OCI-LY7 (cell line): ENCODE measurements at regions not wholly inside any gene's neighbourhood (a gene's known extent, or its start where the extent isn't known, plus 50 kb on each side); places are given as distances from the start of the nearest gene placed in this dataset.

Experiments
- BruUV-seq: library from RNA; stranded (reverse); fragments of 400-500 nt; replicated peaks from 2 replicates; lab custom pipeline; 2021; lab: Mats Ljungman, UMichigan
- CTCF ChIA-PET: fragments of 300-600 bp; sonication (Branson Sonifier 250); formaldehyde crosslinking; loops from one replicate; lab custom pipeline; 2022; ENCODE audit warnings: antibody characterized with exemption; ENCODE audit not compliant: unreplicated experiment; lab: Charles Lee
- POLR2A ChIA-PET: fragments of 300-600 bp; sonication (Branson Sonifier 250); formaldehyde crosslinking; loops from one replicate; lab custom pipeline; 2022; ENCODE audit warnings: antibody characterized with exemption; lab: Charles Lee
- DNase-seq: peaks from one replicate; pipeline ENCODE4 v3.0.0-alpha.2; 2015; ENCODE audit warnings: low spot score
- H2AFZ ChIP-seq: fragments of 200-600 bp; sonication (generic), shearing (Covaris generic); 2 replicates; pipeline ENCODE4 v1.6.1; 2014; ENCODE audit warnings: mild to moderate bottlenecking, antibody characterized with exemption, low read length, moderate library complexity
- H3K27ac ChIP-seq: fragments of 200-600 bp; sonication (generic); 2 replicates; pipeline ENCODE4 v1.5.1; 2014; ENCODE audit warnings: mixed run types, low read depth, mild to moderate bottlenecking, moderate library complexity, low read length, inconsistent platforms; ENCODE audit not compliant: poor library complexity, severe bottlenecking
- H3K36me3 ChIP-seq: fragments of 200-600 bp; sonication (generic); 2 replicates; pipeline ENCODE4 v1.6.1; 2014; ENCODE audit warnings: mild to moderate bottlenecking, antibody characterized with exemption, low read length, moderate library complexity, mixed read lengths; ENCODE audit not compliant: insufficient read depth
- H3K4me1 ChIP-seq: fragments of 200-600 bp; sonication (generic); 2 replicates; pipeline ENCODE4 v1.5.1; 2014; ENCODE audit warnings: mild to moderate bottlenecking, low read length; ENCODE audit not compliant: insufficient read depth, poor library complexity, severe bottlenecking
- H3K4me2 ChIP-seq: fragments of 200-600 bp; sonication (generic); 2 replicates; pipeline ENCODE4 v1.6.1; 2014; ENCODE audit warnings: mild to moderate bottlenecking, low read length
- H3K4me3 ChIP-seq: fragments of 200-600 bp; sonication (generic); 2 replicates; pipeline ENCODE4 v1.5.1; 2014; ENCODE audit warnings: mild to moderate bottlenecking, low read depth, low read length; ENCODE audit not compliant: poor library complexity, severe bottlenecking
- H3K79me2 ChIP-seq: fragments of 200-600 bp; sonication (generic); 2 replicates; pipeline ENCODE4 v1.6.1; 2016; ENCODE audit warnings: low read depth, mild to moderate bottlenecking, low read length, moderate library complexity, mixed read lengths; ENCODE audit not compliant: insufficient read depth
- H3K9me2 ChIP-seq: fragments of 200-600 bp; sonication (generic); 2 replicates; pipeline ENCODE4 v1.6.1; 2016; ENCODE audit warnings: mild to moderate bottlenecking, low read length, mixed read lengths; ENCODE audit not compliant: insufficient read depth
- H3K9me3 ChIP-seq: fragments of 200-600 bp; sonication (generic); 2 replicates; pipeline ENCODE4 v1.6.1; 2014; ENCODE audit warnings: mild to moderate bottlenecking, mixed run types, low read length, mixed read lengths
- H4K20me1 ChIP-seq: fragments of 200-600 bp; sonication (generic); 2 replicates; pipeline ENCODE4 v1.6.1; 2014; ENCODE audit warnings: mild to moderate bottlenecking, antibody characterized with exemption, low read length, moderate library complexity, mixed read lengths; ENCODE audit not compliant: insufficient read depth
- EZH2phosphoT487 ChIP-seq: fragments of 200-600 bp; sonication (generic); IDR thresholded peaks from 2 replicates; pipeline ENCODE4 v1.6.1; 2018; ENCODE audit warnings: low read depth, borderline replicate concordance, mild to moderate bottlenecking, mixed run types, antibody characterized with exemption, low read length, moderate library complexity, mixed read lengths
- intact Hi-C: fragments of 100-400 bp; cut with micrococcal nuclease; formaldehyde crosslinking; loops from one replicate; pipeline ENCODE4 v1.10.0; 2022; ENCODE audit not compliant: unreplicated experiment
- TF ChIP-seq, protein P1 (sequence below): fragments of 200-600 bp; sonication (generic); conservative IDR thresholded peaks from 2 replicates; pipeline ENCODE4 v1.5.1; 2014; ENCODE audit warnings: mild to moderate bottlenecking, antibody characterized with exemption, low read length, moderate library complexity, mixed read lengths

DNA sequence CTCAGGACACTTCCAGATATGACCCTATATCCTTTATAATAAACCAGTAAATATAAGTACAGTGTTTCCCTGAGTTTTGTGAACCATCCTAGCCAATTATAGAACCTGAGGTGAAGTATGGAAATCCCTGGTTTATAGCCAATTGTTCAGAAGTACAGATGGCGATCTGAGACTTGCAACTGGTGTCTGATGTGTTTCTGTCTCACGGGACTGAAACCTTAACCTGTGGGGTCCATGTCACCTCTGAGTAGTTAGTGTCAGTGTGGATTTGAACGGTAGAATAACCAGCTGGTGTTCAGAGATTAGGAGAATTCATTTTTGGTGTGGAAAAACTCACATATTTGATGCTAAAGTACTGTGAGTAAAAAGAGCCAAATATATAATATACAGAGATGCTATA lies 606.6 kb downstream of the MAFB start:
- Histone ChIP-seq H3K9me2 (no peaks in the 10 kb centered on the region), H3K4me2 (no peak overlapping the region), H3K4me3 (no peak overlapping the region), H3K79me2 (no peaks in the 10 kb centered on the region), H3K4me1 (no peaks in the 10 kb centered on the region), H2AFZ (no peak overlapping the region), H3K27ac (no peak overlapping the region), H3K9me3 (no peaks in the 10 kb centered on the region), H4K20me1 (no peaks in the 10 kb centered on the region), H3K36me3 (no peaks in the 10 kb centered on the region)
- CTCF ChIA-PET: no interaction called here
- TF ChIP-seq, protein P1, sequence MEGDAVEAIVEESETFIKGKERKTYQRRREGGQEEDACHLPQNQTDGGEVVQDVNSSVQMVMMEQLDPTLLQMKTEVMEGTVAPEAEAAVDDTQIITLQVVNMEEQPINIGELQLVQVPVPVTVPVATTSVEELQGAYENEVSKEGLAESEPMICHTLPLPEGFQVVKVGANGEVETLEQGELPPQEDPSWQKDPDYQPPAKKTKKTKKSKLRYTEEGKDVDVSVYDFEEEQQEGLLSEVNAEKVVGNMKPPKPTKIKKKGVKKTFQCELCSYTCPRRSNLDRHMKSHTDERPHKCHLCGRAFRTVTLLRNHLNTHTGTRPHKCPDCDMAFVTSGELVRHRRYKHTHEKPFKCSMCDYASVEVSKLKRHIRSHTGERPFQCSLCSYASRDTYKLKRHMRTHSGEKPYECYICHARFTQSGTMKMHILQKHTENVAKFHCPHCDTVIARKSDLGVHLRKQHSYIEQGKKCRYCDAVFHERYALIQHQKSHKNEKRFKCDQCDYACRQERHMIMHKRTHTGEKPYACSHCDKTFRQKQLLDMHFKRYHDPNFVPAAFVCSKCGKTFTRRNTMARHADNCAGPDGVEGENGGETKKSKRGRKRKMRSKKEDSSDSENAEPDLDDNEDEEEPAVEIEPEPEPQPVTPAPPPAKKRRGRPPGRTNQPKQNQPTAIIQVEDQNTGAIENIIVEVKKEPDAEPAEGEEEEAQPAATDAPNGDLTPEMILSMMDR: no peak
- TF ChIP-seq EZH2phosphoT487: no peak
- POLR2A ChIA-PET: no interaction called here
- intact Hi-C loops: no loop called here
- DNase-seq: no peak
- BruUV-seq: no TSS peak

- CTCF ChIA-PET: no interaction called here
- intact Hi-C loops: no loop called here
- Histone ChIP-seq H3K9me3 (no peaks in the 10 kb centered on the region), H3K4me3 (no peak overlapping the region), H2AFZ (no peak overlapping the region), H3K4me1 (no peaks in the 10 kb centered on the region), H4K20me1 (no peaks in the 10 kb centered on the region), H3K9me2 (no peaks in the 10 kb centered on the region), H3K27ac (no peak overlapping the region), H3K4me2 (no peak overlapping the region), H3K79me2 (no peaks in the 10 kb centered on the region), H3K36me3 (no peaks in the 10 kb centered on the region)
- no peak for DNase-seq
- TF ChIP-seq, protein P1: no peak
- no peak for TF ChIP-seq EZH2phosphoT487
- no TSS peak for BruUV-seq
- POLR2A ChIA-PET: no interaction called here
Measured at GRCh38 chr20:40081653-40082052, 607.4 kb downstream of the MAFB start.

GRCh38 chr20:40080041-40080652 lies 608.9 kb downstream of the MAFB start:
- H3K4me1 ChIP-seq: no peaks in the 10 kb centered on the region
- H3K9me3 ChIP-seq: no peaks in the 10 kb centered on the region
- DNase-seq: no peak
- ChIA-PET CTCF (no interaction called here), POLR2A (interaction anchor here (0.8 to 0.9 kb wide), 2 partner anchors 13 to 133 kb away, joined by 3 read pairs; no protein-coding TSS in a partner anchor)
- H2AFZ ChIP-seq: no peak overlapping the region
- intact Hi-C loops: no loop called here
- no peaks in the 10 kb centered on the region for H3K9me2 ChIP-seq
- no peak overlapping the region for H3K4me3 ChIP-seq
- BruUV-seq: no TSS peak
- no peak for TF ChIP-seq EZH2phosphoT487
- TF ChIP-seq, protein P1: no peak
- no peak overlapping the region for H3K4me2 ChIP-seq
- no peaks in the 10 kb centered on the region for H3K79me2 ChIP-seq
- H3K27ac ChIP-seq: no peak overlapping the region
- no peaks in the 10 kb centered on the region for H4K20me1 ChIP-seq
- no peaks in the 10 kb centered on the region for H3K36me3 ChIP-seq
